ENCODE measurements at regions not wholly inside any gene's neighbourhood (a gene's known extent, or its start where the extent isn't known, plus 50 kb on each side); places are given as distances from the start of the nearest gene placed in this dataset.

DNA sequence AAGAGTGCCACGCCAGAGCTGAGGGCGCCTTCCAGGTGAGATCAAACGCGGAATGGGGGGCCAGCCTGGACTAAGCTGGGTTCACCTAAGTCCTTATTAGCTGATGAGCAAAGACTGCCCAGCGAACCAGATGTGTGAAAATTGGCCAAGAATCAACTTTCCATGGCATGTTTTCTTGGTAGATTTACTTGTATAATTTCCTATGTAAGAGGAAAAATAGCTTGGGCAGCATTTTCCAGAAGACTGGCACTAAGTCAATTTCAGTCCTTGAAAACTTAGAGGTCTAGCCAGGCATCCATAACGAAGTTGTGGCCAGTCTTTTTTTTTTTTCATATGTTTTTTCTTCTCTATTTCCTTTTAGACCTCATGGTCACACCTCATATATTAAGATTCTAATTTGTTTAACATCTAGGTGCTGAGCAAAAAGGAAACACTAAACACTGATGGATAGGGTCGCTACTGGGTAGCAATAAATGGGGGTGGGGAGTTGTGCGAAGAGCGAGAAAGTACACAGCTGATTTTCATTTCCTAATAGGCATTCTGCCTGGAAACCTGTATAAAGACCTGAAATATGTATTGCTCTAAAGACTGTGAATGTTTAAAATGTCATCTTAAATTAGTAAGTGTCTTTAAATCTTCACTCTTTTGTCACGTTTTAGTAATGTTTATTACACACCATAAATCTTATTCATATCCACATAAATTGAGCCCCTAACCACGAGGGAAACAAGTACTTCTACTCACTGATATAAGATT lies 188.8 kb downstream of the CD83 start:
- TF ChIP-seq, protein P1, sequence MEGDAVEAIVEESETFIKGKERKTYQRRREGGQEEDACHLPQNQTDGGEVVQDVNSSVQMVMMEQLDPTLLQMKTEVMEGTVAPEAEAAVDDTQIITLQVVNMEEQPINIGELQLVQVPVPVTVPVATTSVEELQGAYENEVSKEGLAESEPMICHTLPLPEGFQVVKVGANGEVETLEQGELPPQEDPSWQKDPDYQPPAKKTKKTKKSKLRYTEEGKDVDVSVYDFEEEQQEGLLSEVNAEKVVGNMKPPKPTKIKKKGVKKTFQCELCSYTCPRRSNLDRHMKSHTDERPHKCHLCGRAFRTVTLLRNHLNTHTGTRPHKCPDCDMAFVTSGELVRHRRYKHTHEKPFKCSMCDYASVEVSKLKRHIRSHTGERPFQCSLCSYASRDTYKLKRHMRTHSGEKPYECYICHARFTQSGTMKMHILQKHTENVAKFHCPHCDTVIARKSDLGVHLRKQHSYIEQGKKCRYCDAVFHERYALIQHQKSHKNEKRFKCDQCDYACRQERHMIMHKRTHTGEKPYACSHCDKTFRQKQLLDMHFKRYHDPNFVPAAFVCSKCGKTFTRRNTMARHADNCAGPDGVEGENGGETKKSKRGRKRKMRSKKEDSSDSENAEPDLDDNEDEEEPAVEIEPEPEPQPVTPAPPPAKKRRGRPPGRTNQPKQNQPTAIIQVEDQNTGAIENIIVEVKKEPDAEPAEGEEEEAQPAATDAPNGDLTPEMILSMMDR (IDR thresholded peaks at IDR 0.05), result no peak
- TF ChIP-seq POLR2AphosphoS5 (IDR thresholded peaks at IDR 0.05), result no peak
- TF ChIP-seq EP300 (IDR thresholded peaks at IDR 0.05; ENCODE audit: low read depth), result no peak
- TF ChIP-seq POLR2A (IDR thresholded peaks at IDR 0.05), result no peak
